Stimulated activated CD4-positive, alpha-beta T cell treated with anti-CD3 and anti-CD28 coated beads, Interleukin-2, amount 100 ng/mL, for 24 hours (primary cell): ENCODE measurements at regions not wholly inside any gene's neighbourhood (a gene's known extent, or its start where the extent isn't known, plus 50 kb on each side); places are given as distances from the start of the nearest gene placed in this dataset.
"Not testable (repeated sequence)": the region's sequence is repeated elsewhere in the genome, so short reads cannot be mapped to it uniquely, and the experiment has no call there.

Experiments used
- DNase-seq, 2 donors: peaks; one replicate each; pipeline ENCODE4 v3.0.0-alpha.2; 2020

DNA sequence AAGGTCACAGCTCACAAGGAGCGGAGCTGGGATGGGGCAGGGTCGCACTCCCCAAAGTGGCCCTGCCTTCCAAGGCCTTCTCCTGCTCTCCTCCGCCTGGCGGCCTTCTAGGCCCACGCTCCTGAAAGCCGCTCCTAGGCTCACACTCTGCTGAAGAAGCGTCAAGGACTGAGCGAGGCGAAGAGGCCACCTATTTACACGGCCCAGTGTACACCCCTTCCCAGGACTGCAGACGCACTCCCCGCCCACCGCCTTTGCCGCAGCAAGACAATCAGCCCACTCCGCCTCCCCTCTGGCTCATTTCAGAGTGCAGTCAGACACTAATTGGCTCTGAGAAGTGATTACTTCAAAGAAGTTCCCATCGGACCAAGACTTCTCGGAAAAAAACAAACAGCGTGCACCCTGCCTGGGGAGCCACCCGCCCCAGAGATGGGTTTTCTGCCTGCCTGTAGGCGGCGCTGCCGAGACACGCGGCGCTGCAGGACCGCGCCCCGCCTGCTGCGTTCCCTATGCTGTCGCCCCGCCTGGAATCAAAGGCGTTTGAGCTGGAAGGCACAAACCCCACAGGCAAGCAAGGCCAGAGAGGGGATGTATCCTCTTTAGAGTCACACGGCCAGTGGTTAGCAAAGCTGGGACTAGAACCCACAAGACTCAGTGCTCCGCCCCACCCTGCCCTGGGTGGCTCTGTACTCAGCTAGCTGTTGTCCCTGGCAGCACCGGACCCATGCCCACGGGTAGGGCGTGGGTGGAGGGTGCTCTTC lies 414.8 kb downstream of the BUD13 start:
- DNase-seq = no peak

DNA sequence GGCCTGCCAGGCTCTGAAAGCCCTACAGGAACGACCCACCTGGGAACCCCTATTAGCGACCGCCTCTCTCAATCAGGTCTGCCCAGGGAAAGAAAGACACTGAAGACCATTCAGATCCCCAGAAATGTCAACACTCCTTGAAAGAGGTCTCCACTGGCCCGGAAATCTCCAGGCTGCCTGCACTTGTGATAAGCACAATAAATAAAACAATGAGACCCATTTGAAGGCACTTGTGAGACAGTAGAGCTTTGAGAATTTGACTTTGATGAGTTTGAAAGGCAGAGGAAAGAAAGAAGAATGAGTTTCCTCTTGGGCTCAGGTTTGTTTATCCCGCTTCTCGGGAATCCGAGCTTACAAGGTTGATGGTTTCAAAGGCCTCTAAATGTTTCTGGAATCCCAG lies 416.3 kb downstream of the BUD13 start:
- no peak for DNase-seq

DNA sequence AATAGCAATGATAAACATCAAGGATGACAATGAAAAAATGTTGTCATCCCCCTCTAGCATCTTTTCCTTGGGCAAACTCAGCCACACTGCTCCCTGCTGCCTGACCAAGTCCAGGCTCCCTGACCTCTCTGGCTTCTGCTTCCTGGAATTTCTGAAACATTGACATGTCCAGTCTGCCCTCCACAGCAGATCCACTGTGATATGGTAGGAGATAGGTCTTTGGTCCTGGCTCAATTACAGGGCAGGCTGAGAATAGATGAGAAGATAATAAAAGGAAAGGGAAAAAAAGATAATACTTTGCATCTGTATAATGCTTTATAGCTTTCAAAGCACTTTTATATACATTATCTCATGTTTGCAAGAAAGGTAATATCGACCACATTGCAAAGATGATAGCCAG lies 417.7 kb downstream of the BUD13 start:
- no peak for DNase-seq

DNA sequence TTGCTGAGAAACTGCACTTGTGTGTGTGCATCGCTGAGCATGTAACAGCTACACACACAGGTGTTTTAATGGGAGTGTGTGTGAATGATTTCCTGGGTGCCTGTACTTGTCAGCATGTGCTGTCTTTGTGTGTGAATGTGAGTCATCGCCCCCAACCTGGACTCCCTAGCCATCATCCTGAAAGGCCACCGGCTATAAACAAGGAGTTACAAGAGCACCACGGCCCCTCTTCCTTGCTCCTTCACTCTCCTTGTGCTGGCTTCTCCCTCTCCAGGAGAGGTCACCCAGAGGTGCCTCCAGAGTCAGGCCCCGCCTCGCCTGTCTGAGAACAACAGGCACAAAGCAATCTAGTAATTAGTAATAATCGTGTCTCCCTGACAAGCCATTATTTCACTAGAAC lies 419.2 kb downstream of the BUD13 start:
- no peak for DNase-seq

DNA sequence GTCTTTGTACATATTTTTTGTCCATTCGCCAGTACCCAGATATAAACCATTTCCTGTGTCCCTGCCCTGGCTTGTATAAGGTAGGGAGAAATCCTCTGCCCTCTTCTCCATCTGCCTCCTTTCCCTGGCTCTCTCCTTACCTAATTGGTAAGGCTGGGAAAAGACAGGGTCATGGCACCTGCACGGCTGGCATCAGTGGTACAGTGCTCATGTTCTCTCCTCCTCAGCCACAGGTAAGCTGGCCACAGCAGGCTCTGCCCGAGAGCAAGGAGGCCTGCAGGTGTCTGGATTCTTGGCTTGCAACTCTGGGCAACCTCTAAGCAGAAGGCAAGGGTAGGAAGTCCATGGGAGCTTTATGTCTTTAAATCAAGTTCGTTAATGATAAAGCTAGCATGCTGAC lies 419.9 kb downstream of the BUD13 start:
- no peak for DNase-seq

DNA sequence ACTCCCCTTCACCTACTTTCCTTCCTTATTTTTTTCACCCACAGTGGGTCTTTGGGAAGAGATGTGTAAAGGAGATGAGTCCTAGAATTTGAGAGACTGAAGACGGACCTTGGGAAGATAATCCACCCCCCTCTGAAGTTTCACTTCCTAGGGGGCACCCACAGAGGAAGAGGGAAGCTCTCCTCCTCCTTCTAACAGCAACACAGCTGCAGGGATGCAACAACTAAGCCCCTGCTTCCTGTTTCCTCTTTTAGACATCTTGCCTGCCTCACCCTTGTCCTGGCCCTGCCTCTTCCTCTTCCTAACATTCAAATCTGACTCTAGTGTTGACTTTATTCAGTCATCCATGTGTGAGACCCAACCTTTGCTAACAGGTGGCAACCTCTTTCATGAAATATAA lies 424.6 kb downstream of the BUD13 start:
- no peak for DNase-seq

DNA sequence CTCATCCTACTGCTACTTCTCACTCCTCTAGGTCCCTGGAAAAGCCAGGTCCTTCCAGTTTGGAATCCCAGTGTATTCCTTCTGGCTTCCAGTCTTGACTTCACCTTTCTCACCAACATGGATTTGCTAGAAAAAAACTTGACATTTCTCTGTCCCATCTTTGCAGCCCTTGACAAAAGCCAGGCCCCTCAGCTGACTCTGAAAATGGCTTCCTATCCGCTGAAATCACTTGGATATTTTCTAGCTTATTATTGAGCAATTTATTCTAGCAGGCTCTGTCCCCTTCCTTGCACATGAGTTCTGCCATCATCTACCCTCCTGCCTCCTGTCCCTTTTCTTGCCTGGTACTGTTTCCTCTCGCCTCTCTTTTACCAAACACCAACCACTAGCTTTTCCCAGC lies 427.2 kb downstream of the BUD13 start:
- DNase-seq = no peak

DNA sequence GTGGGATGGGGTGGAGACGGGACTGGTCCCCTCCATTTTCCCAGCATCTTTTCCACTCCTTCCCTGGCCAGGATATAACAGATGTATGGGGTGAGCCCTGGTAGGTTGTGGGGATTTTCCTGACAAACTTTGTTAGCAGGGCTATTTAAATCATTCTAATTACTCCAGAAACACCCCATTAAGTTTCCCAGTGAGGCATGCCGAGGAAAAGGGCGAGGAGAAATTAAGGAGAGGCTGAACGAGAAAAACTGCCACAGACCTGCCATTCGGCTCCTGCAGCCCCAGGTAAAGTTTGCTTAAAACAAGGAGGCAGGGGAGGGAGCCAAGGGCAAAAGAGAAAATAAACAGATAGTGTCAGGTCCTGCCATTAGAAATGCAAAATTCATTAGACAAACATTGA lies 428.2 kb downstream of the BUD13 start:
- no peak for DNase-seq

DNA sequence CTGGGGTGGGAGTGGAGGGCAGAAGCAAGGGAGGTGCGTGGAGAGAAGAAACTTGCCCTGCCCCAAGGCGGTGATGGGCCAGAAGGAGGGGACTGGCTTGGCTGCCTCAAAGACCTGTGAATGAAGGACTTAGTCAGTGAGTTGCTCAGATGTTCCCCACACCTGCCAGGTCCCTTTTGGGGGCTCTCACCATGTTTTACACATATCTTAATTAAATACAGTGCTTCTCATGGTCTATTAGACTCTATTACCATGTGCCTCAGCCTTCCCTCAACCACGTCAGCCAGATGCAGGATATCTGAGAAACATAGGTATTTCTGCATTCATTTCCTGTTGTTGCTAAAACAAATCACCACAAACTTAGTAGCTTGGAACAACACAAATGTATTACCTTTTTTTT lies 429.5 kb downstream of the BUD13 start:
- no peak for DNase-seq

DNA sequence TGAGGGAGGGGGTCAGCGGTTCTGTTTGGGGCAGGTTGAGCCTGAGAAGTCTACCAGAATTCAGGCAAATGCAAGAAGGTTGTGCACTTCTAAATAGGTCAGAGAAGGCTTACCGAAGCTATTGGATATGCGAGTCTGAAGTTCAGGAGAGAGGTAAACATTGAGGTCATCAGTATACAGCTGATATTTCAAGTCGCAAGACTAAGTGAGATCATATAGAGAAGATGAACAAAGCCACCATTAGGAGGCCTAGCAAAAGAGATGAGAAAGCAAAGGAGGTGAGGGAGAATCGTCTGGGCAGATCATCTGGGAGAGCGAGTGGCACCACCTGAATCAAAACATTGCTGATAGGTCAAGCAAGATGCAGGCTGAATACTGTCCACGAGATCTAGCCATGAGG lies 430.6 kb downstream of the BUD13 start:
- DNase-seq = no peak

DNA sequence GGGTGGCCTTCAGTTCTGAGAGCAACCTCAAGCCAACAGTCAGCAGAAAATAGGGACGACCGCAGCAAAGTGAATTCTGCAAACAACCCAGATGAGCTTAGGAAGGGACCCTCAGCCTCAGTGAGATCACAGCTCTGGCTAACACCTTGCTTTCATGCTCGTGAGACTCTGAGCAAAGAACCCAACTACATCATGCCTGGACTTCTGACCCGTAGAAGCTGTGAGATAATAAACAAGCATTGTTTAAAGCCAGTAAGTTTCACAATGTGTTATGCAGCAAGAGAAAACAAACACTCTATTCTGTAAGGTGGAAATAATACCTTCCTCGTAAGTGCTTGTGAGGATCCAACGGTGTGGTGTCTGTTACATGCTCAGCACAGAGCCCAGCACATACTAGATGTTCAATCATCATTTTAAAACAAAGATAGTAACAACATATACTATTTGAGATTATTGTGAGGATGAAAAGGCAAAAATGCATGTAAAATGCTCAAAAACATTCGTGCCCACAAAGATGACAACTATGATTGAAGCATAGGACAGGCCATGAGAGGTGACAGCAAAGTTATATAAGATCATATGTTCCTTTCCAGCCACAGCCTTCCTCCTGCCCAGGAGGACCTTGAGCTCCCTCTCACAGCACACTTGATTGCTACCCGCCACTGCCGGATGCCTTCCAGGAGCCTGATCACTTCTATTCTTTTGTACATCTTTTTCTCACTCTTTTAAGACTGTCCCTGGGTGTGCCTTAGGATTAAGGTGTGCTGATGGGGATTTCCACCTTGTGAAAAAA lies 433.3 kb downstream of the BUD13 start:
- no peak for DNase-seq

DNA sequence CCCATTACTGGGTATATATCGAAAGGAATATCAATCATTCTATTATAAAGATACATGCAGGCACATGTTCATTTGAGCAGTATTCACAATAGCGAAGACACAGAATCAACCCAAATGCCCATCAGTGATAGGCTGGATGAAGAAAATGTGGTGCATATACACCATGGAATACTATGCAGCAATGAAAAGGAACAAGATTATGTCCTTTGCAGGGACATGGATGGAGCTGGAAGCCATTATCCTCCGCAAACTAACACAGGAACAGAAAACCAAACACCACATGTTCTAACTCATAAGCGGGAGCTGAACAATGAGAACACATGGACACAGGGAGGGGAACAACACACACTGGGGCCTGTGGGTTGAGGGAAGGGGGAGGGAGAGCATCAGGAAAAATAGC lies 434.3 kb downstream of the BUD13 start:
- not testable (repeated sequence) for DNase-seq

DNA sequence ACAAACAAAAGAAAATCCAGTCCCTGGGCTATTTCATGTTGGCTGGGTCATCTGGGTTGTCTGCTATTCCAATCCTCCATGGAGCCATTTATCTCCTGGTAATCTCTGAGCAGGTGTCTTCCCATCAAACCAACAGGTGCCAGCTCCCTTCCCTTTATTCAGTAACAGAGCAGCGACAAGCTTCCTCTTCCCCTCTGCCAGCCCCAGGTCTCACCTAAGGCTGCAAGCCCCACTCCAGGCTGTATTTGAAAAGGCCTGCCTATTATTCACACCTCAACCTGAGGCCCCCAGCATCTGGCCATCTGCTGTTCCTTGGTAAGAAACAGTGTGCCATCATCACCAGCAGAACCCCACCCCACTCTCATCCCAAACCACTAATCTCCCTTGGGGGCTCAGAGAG lies 436.2 kb downstream of the BUD13 start:
- no peak for DNase-seq

DNA sequence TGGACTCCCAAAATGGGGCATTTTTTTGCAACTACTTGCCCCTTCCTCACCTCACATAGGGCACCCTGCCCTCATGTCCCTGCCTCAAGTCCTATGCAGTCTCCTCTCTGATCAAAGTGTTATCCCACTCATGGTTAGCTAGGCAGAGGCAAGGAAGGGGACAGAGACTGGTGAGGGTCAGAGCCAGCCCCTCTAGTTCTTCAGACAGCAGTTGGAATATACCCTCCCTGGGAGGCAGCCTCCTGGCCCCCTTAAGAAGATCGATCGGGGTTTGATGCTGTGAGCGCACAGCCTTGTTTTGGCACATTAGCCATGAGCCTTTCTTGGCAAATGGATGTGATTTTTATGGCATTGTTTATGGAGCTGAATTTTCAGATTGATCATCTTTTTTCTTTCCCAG lies 436.9 kb downstream of the BUD13 start:
- DNase-seq = no peak

DNA sequence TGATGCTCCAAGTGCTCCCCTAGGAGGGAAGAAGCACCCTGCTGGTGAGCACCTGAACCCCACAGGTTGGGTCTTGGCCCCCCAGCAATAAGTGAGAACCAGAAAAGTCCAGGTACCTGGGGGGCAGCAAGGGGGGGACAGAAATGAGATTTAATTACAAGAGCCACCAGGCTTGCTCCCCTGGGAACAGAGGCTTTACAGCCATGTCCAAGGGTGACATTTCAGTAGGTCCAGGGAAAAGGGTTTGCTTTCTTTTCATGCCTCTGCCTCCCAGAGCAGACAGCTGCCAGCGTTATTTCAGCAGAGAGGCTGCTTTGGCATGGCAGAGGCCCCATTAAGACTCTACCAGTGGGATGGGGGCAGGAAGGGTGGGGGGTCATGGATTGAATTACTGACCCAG lies 437.7 kb downstream of the BUD13 start:
- DNase-seq = no peak

DNA sequence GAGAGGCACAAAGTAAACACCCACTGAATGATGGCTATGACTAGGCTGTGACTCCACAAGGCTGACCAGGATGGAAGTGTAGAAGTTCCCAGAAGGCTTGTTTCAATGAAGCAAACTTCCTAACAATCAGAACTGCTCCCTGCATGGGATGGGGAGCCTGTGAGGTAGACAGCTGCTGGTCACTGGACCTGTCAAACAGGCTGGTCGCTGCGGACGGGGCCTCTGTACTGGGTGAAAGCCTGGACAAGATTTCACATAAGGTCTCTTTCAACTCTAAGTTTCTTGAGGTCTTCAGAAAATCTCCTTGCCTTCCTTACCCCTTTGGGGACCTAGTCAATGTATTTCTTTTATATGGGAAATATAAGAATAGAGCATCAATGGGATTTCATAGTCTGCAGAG lies 438.2 kb downstream of the BUD13 start:
- no peak for DNase-seq

DNA sequence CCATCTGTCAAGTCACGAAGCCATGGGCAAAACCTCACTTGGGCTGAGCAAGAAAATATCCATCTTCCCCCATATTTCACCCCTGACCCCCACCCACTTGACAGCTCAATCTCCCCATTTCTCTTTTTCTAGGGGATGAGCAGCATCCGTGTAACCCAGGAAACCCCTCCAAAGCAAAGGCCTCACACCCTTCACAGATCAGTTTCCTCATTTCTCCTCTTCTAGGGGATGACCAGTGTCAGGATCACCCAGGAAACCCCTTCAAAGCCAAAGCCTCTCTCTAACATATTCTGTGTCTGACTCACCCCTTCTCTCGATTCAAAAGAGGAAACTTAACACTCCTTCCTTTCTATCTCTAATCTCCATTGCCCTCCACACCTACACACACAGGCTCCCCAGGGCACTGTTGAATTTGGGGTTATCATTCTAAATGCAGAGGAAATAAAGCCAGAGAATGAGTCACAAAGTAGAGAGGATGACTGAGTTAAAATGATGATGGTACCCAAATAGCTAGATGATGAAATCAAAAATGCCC lies 439.7 kb downstream of the BUD13 start:
- DNase-seq = no peak

DNA sequence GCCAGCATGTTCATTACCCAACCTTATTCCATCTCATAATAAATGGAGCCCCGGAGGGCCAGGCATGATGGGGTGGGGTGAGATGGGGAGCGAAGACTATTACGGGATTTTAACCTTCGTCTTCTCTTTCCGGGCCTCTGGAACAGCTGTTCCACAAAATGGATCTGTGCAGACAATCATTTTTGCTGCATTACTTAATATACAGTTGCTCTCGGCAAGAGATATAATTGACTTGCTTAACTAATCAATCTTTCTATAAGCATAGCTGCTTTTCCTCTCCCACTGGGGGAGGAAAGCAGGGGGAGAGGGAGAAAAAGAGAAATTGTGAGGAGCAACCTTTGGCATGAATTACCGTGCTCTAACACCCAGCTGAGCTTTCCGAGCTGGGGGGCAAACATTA lies 440.4 kb downstream of the BUD13 start:
- DNase-seq = no peak

DNA sequence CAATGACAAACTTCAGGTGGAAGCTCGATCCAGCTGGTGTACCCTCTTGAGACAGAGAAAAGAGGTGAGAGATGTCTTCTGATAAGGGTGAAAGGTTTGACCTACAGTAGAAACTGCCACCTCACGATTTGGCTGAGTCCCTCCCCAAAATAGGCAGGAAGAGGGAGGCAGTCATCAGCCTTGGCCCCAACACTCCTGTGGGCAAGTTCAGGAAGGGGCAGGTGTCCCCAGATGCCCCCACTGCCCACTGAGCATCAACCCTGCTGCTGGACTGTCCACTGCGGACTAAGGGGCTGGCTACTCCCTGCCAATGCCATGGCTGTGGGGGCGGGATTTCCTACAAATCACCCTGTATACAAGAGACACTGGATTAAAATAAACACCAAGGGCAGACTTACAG lies 441.4 kb downstream of the BUD13 start:
- no peak for DNase-seq

DNA sequence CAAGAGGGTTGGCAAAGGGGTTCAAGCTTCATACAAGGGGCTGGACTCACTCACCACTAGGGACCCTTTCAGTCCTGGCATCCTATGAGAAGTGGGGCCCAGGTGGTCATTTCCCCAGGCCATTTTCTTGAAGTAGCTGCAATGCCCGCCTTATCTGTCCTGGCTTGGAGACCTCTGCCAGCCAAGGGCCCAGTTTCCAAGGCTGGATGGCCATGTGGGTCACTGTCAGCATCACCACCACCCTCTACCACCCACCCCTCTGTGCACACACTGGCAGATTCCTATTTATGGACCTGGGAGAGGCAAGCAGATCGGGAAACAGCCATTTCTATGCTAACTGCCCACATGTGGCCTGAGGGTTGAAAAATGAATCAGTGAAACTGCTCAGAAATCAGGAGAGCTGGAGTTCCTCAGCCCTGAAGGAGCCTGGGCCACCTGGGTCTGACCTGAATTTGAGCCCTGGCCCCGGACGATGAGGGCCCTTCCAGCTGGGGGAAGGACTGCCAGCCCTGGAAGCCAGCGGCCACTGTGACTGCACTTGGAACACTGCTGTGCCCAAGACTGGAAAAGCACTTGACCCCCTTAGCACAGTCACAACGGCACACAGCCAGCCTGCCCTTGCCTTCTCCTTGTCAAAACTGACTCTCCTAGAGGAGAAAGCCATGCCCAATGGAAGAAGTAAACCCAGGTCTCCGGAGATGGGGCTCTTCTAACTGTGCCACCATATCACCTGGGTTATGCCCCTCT lies 442.2 kb downstream of the BUD13 start:
- no peak for DNase-seq

DNA sequence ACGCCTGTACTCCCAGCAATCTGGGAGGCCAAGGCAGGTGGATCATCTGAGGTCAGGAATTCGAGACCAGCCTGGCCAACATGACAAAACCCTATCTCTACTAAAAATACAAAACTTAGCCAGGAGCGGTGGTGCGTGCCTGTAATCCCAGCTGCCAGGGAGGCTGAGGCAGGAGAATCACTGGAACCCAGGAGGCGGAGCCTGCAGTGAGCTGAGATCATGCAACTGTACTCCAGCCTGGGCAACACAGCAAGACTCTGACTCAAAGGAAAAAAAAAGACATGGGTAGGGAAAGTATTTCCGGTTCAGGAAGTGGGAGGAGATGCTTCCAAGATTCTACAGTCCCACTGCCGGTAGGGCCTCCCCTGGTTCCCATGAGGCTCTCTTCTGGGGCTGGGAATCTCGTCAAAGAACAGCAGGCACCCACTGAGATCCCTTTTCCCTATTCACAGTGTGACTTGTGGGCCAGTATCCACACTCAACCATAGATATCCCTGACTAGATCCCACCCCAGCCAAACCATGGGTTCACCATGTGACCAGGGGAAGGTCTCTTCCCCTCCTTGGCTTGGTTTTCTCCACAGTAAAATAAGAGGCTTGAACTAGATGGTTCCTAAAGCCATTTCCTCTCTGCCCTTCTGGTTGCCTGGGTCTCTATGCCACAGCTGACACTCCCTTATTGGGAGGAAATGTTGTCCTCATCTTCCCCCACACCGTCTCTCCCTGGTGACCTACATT lies 443.3 kb downstream of the BUD13 start:
- no peak for DNase-seq

DNA sequence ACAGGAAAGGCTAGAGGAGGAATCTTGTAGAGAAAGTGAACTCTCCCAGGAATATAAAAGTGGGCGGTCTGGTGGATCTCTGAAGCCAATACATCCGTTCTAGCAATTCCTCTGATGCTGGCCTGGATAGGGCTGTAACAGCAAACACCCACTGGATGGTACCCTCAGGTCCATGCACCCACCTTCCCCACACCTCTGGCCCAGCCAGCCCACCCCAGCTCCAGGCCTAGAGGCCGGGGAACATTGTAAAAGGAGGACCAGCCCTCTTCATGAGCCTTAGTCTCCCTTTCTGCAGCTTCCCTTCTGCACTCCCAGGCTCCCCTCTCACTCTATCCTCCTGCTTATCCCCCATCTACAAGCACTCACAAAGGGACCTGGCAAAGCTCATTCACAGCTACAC lies 443.9 kb downstream of the BUD13 start:
- DNase-seq = no peak

DNA sequence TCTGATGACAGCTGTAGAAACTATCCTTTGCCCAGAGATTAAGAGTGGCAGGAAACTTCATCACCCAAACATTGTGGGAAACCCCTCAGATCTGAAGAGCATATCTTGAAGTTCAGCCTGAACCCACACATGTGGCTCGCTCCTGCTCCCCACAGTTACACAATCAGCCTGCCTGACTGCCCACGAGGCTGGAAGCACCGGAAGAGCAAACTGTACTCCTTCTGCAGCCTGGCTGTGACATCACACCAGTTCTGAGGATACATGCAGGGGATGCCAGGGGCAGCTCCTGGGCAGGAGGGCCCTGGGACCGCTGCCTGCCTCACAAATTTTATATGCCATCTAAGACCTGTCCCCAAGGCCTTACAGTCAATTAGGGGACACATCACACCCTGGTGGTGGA lies 444.4 kb downstream of the BUD13 start:
- no peak for DNase-seq
